ENCODE measurements at regions not wholly inside any gene's neighbourhood (a gene's known extent, or its start where the extent isn't known, plus 50 kb on each side); places are given as distances from the start of the nearest gene placed in this dataset.

GRCh38 chr6:62613928-62614327 lies 327.9 kb upstream of the KHDRBS2 start:
- H3K27me3 ChIP-seq (ENCODE audit: insufficient read depth, low read length, poor library complexity) = no peaks in the 10 kb centered on the region
- TF ChIP-seq EZH2 (IDR thresholded peaks at IDR 0.05; ENCODE audit: borderline replicate concordance, low read depth, low read length, severe bottlenecking) = no peak
- TF ChIP-seq CTCF (IDR thresholded peaks at IDR 0.05; ENCODE audit: borderline replicate concordance, extremely low read depth, low read length, poor library complexity, severe bottlenecking) = no peak
- H3K9ac ChIP-seq (ENCODE audit: low read depth, low read length) = no peak overlapping the region

GRCh38 chr6:62612471-62612870 lies 326.4 kb upstream of the KHDRBS2 start:
- ATAC-seq (ENCODE audit: insufficient read depth, low read depth) (no peak), DNase-seq (no peak)
- no peak overlapping the region for H3K4me3 ChIP-seq (ENCODE audit: low read depth in 1 of 2, low read length in 2 of 2)
- H3K79me2 ChIP-seq (ENCODE audit: insufficient read depth, low read length) = no peaks in the 10 kb centered on the region
- H3K4me1 ChIP-seq (ENCODE audit: insufficient read depth, low read length) = no peaks in the 10 kb centered on the region
- no peaks in the 10 kb centered on the region for H3K36me3 ChIP-seq (ENCODE audit: insufficient read depth, low read length)
- TF ChIP-seq CTCF (IDR thresholded peaks at IDR 0.05; ENCODE audit: borderline replicate concordance, extremely low read depth, low read length, poor library complexity, severe bottlenecking) (no peak), EZH2 (IDR thresholded peaks at IDR 0.05; ENCODE audit: borderline replicate concordance, low read depth, low read length, severe bottlenecking) (no peak)
- no peak overlapping the region for H3K9ac ChIP-seq (ENCODE audit: low read depth, low read length)
- no peaks in the 10 kb centered on the region for H3K27me3 ChIP-seq (ENCODE audit: insufficient read depth, low read length, poor library complexity)
- no peak overlapping the region for H3K27ac ChIP-seq (ENCODE audit: low read length)
- no peaks in the 10 kb centered on the region for H3K9me3 ChIP-seq (ENCODE audit: insufficient read depth, low read length, severe bottlenecking)
- no peak overlapping the region for H2AFZ ChIP-seq (ENCODE audit: low read depth, low read length)
- no peak overlapping the region for H3K4me2 ChIP-seq (ENCODE audit: insufficient read depth, low read length)
- no peaks in the 10 kb centered on the region for H4K20me1 ChIP-seq (ENCODE audit: insufficient read depth, low read length)

More at GRCh38 chr6:62613928-62614327, 327.9 kb upstream of the KHDRBS2 start:
- no peaks in the 10 kb centered on the region for H3K36me3 ChIP-seq (ENCODE audit: insufficient read depth, low read length)
- no peak overlapping the region for H3K4me2 ChIP-seq (ENCODE audit: insufficient read depth, low read length)
- DNase-seq (no peak), ATAC-seq (ENCODE audit: insufficient read depth, low read depth) (no peak)
- no peak overlapping the region for H2AFZ ChIP-seq (ENCODE audit: low read depth, low read length)
- no peak overlapping the region for H3K4me3 ChIP-seq (ENCODE audit: low read depth in 1 of 2, low read length in 2 of 2)
- H3K9me3 ChIP-seq (ENCODE audit: insufficient read depth, low read length, severe bottlenecking) = no peaks in the 10 kb centered on the region
- no peaks in the 10 kb centered on the region for H3K4me1 ChIP-seq (ENCODE audit: insufficient read depth, low read length)
- H4K20me1 ChIP-seq (ENCODE audit: insufficient read depth, low read length) = no peaks in the 10 kb centered on the region
- no peak overlapping the region for H3K27ac ChIP-seq (ENCODE audit: low read length)
- no peaks in the 10 kb centered on the region for H3K79me2 ChIP-seq (ENCODE audit: insufficient read depth, low read length)

GRCh38 chr6:62570372-62570771 lies 284.3 kb upstream of the KHDRBS2 start:
- ATAC-seq (ENCODE audit: insufficient read depth, low read depth) (no peak), DNase-seq (no peak)
- H2AFZ ChIP-seq (ENCODE audit: low read depth, low read length) = no peak overlapping the region

More at GRCh38 chr6:62570372-62570771, 284.3 kb upstream of the KHDRBS2 start:
- Histone ChIP-seq H3K4me2 (ENCODE audit: insufficient read depth, low read length) (no peak overlapping the region), H3K9me3 (ENCODE audit: insufficient read depth, low read length, severe bottlenecking) (no peaks in the 10 kb centered on the region), H3K79me2 (ENCODE audit: insufficient read depth, low read length) (no peaks in the 10 kb centered on the region), H3K9ac (ENCODE audit: low read depth, low read length) (no peak overlapping the region), H3K4me3 (ENCODE audit: low read depth in 1 of 2, low read length in 2 of 2) (no peak overlapping the region), H3K36me3 (ENCODE audit: insufficient read depth, low read length) (no peaks in the 10 kb centered on the region), H3K4me1 (ENCODE audit: insufficient read depth, low read length) (no peaks in the 10 kb centered on the region), H3K27ac (ENCODE audit: low read length) (no peak overlapping the region), H3K27me3 (ENCODE audit: insufficient read depth, low read length, poor library complexity) (no peaks in the 10 kb centered on the region), H4K20me1 (ENCODE audit: insufficient read depth, low read length) (no peaks in the 10 kb centered on the region)
- no peak for TF ChIP-seq CTCF (IDR thresholded peaks at IDR 0.05; ENCODE audit: borderline replicate concordance, extremely low read depth, low read length, poor library complexity, severe bottlenecking)
- no peak for TF ChIP-seq EZH2 (IDR thresholded peaks at IDR 0.05; ENCODE audit: borderline replicate concordance, low read depth, low read length, severe bottlenecking)

Measured in DND-41 (cell line).